Bronchial epithelial cell (primary cell): ENCODE measurements at regions not wholly inside any gene's neighbourhood (a gene's known extent, or its start where the extent isn't known, plus 50 kb on each side); places are given as distances from the start of the nearest gene placed in this dataset.

Experiments
- DNase-seq: peaks from one replicate; pipeline ENCODE4 v3.0.0-alpha.2; 2010; ENCODE audit warnings: low read depth
- FAIRE-seq: peaks from 2 replicates; lab custom pipeline; 2011; peaks lifted over from hg19 to GRCh38; lab: Jason Lieb, UNC
- H3K27me3 ChIP-seq: 2 replicates; pipeline ENCODE4 v1.5.1; 2011; ENCODE audit warnings: low read length; ENCODE audit not compliant: control insufficient read depth, insufficient read depth
- H3K36me3 ChIP-seq: 2 replicates; pipeline ENCODE4 v1.5.1; 2011; ENCODE audit warnings: low read length; ENCODE audit not compliant: control insufficient read depth, insufficient read depth
- H3K4me3 ChIP-seq: 2 replicates; pipeline ENCODE4 v1.5.1; 2011; ENCODE audit warnings: mild to moderate bottlenecking, low read depth, low read length, control low read depth
- CTCF ChIP-seq: IDR thresholded peaks from 2 replicates; pipeline ENCODE4 v1.5.1; 2011; ENCODE audit warnings: mild to moderate bottlenecking, moderate library complexity, low read length, control low read depth, inconsistent platforms; ENCODE audit not compliant: insufficient read depth, severe bottlenecking

DNA sequence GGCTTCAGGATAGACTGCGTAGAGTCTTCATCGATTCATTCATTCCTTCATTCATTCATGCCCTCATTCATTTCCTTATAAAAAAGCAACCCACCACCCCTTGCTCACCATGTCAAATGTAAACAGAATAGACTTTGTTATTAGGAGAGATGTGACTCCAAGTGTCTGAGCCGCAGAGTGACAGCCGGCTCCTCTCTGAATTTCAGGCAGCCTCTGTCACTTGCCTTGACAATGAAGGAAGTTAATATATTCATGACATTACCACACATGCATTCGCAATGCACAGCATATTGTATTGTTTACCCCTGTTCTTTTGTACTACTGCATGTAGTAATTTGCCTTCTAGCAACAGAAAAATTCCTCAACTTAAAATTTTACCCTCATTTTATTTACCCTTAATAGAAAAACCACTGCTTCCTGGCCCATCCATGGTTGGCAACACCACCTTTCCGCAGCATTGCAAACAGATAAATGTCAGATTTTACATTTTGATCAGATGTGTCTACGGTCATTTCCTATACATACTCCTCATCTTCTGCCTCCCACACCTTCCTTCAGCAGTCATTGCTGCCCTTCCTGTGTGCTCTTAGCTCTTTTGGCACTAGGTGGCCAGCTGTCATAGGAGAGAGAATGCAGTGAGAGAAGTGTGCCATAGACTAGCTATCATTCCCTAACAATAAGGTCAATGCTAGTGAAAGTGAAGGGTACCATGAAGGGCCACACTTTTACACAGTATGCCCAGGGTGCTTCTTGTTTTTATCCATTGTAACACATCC lies 1090.8 kb downstream of the BCL11A start:
- DNase-seq = peak; percentile 8
- no peak for FAIRE-seq
- H3K36me3 ChIP-seq = no peaks in the 10 kb centered on the region
- TF ChIP-seq CTCF = peak; percentile 2
- no peak overlapping the region for H3K4me3 ChIP-seq
- H3K27me3 ChIP-seq = no peaks in the 10 kb centered on the region

DNA sequence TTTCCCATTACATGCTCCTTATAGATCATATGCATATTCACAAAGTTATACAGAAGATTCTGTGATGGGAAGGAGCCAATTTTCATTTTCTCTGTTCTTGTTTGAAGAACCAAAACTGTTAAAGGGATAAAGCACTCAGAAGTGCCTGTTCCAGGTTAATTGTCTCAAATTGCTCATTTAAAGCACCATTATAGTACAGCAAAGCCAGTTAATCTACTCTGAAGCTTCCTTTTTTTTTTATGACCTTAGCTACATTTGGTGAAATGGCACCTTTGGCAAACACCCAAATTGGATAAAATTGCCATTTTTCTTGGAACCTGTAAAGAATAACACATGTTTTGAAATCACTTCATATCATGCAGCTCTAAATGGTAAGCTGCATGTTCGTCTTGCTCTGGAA lies 1092.3 kb downstream of the BCL11A start:
- Histone ChIP-seq H3K4me3 (no peak overlapping the region), H3K27me3 (no peaks in the 10 kb centered on the region), H3K36me3 (no peaks in the 10 kb centered on the region)
- DNase-seq (no peak), FAIRE-seq (no peak)
- TF ChIP-seq CTCF = no peak

- no peak for TF ChIP-seq CTCF
- FAIRE-seq = no peak
These were observed 1094.7 kb downstream of the BCL11A start for GRCh38 chr2:59458800-59459199.

DNA sequence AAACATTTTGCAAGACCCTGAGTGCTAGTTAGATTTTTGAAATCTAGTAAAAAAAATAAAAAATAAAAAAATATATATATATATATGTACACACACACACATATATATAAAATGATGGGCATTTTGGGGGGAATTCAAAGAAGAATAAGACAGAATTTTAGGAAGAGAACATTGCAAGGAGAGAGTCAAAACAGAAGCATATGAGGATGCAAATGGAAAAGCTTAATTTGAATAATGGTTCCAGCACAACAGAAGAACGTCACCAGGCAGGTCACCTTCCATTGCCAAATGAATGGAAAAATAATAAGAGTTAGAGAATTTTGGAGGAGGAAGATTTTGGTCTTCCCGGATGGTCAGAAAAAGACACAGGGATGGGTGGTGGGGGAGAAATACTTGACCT lies 1097.2 kb downstream of the BCL11A start:
- Histone ChIP-seq H3K4me3 (no peak overlapping the region), H3K36me3 (no peaks in the 10 kb centered on the region), H3K27me3 (no peaks in the 10 kb centered on the region)
- TF ChIP-seq CTCF = no peak
- no peak for DNase-seq
- no peak for FAIRE-seq

More at GRCh38 chr2:59458800-59459199, 1094.7 kb downstream of the BCL11A start:
- DNase-seq = no peak
- Histone ChIP-seq H3K27me3 (no peaks in the 10 kb centered on the region), H3K36me3 (no peaks in the 10 kb centered on the region), H3K4me3 (no peak overlapping the region)

GRCh38 chr2:59449274-59449673 lies 1104.2 kb downstream of the BCL11A start:
- peak; percentile 36 for TF ChIP-seq CTCF
- DNase-seq (peak; percentile 82), FAIRE-seq (no peak)
- H3K36me3 ChIP-seq = no peaks in the 10 kb centered on the region
- H3K27me3 ChIP-seq = no peaks in the 10 kb centered on the region
- no peak overlapping the region for H3K4me3 ChIP-seq

GRCh38 chr2:59440491-59440890 lies 1113.0 kb downstream of the BCL11A start:
- no peak for DNase-seq
- TF ChIP-seq CTCF = no peak
- Histone ChIP-seq H3K36me3 (no peaks in the 10 kb centered on the region), H3K4me3 (no peak overlapping the region), H3K27me3 (no peaks in the 10 kb centered on the region)
- FAIRE-seq = no peak
